ENCODE measurements at regions not wholly inside any gene's neighbourhood (a gene's known extent, or its start where the extent isn't known, plus 50 kb on each side); places are given as distances from the start of the nearest gene placed in this dataset.

- no peak overlapping the region for H3K23ac ChIP-seq (ENCODE audit: low read depth, low read length)
- no peaks in the 10 kb centered on the region for H4K20me1 ChIP-seq (ENCODE audit: insufficient read depth, low read length)
- WGBS, 2 experiments (ENCODE audit: extremely low coverage in 2 of 2, insufficient read length in 1 of 2): no CpG with 5 or more reads among the region's 4 CpGs
- no peak overlapping the region for H3K4me3 ChIP-seq (ENCODE audit: insufficient read depth, low read depth, low read length)
- ATAC-seq (ENCODE audit: low read depth) (no peak), DNase-seq (no peak)
- CTCF ChIA-PET: interaction anchor here (0.6 kb wide), 1 partner anchor 85 kb away, joined by 3 read pairs; no protein-coding TSS in a partner anchor
- no peak overlapping the region for H2BK5ac ChIP-seq (ENCODE audit: low read depth, low read length, poor library complexity, severe bottlenecking)
- no peaks in the 10 kb centered on the region for H3K27me3 ChIP-seq (ENCODE audit: control insufficient read depth, insufficient read depth, low read length)
- no peak overlapping the region for H3K56ac ChIP-seq (ENCODE audit: extremely low read depth, insufficient read depth, low read length)
- BruUV-seq (replicated peaks): no TSS peak
- no peak overlapping the region for H2BK15ac ChIP-seq (ENCODE audit: low read depth, low read length)
- H3K9ac ChIP-seq (ENCODE audit: low read depth, low read length): no peak overlapping the region
- no peak overlapping the region for H2AFZ ChIP-seq (replicated peaks; ENCODE audit: low read length, poor library complexity)
- H3K4me1 ChIP-seq (ENCODE audit: control insufficient read depth, insufficient read depth, low read length): no peaks in the 10 kb centered on the region
- H3K4me2 ChIP-seq (ENCODE audit: low read depth, low read length): no peak overlapping the region
- no peaks in the 10 kb centered on the region for H3K9me1 ChIP-seq (ENCODE audit: insufficient read depth, low read length)
- H3K36me3 ChIP-seq (ENCODE audit: control insufficient read depth, insufficient read depth, low read length): no peaks in the 10 kb centered on the region
- dilution Hi-C loops (cut with HindIII; ENCODE audit: low sequenced_read_pairs, unreplicated experiment): no loop called here
- no peak overlapping the region for H2BK20ac ChIP-seq (ENCODE audit: low read depth, low read length)
- H3K14ac ChIP-seq (replicated peaks; ENCODE audit: low read depth, low read length): no peak overlapping the region
- no peak overlapping the region for H2AK5ac ChIP-seq (ENCODE audit: low read depth, low read length)
- TF ChIP-seq MAZ (IDR thresholded peaks at IDR 0.05; ENCODE audit: borderline replicate concordance, low read depth, low read length): no peak
- TF ChIP-seq RFX5 (IDR thresholded peaks at IDR 0.05; ENCODE audit: low read depth, low read length): no peak
- TF ChIP-seq MXI1 (IDR thresholded peaks at IDR 0.05; ENCODE audit: borderline replicate concordance, low read depth, low read length): no peak
- no peak for TF ChIP-seq CTCF (conservative IDR thresholded peaks at IDR 0.05; ENCODE audit: low read depth, low read length)
- no peak for TF ChIP-seq CHD1 (IDR thresholded peaks at IDR 0.05; ENCODE audit: low read depth, low read length)
- TF ChIP-seq RCOR1 (IDR thresholded peaks at IDR 0.05; ENCODE audit: insufficient replicate concordance, low read length): no peak
- TF ChIP-seq ELK1 (IDR thresholded peaks at IDR 0.05; ENCODE audit: borderline replicate concordance, low read depth, low read length): no peak
- TF ChIP-seq MAFK (IDR thresholded peaks at IDR 0.05; ENCODE audit: low read depth, low read length): no peak
- no peak for TF ChIP-seq POLR2A (IDR thresholded peaks at IDR 0.05; ENCODE audit: low read depth, low read length)
- TF ChIP-seq NFE2L2 (IDR thresholded peaks at IDR 0.05; ENCODE audit: low read depth, low read length): no peak
- no peak for TF ChIP-seq BHLHE40 (IDR thresholded peaks at IDR 0.05; ENCODE audit: low read depth, low read length)
- no peak for TF ChIP-seq SMC3 (IDR thresholded peaks at IDR 0.05; ENCODE audit: low read depth, low read length)
- H3K4ac ChIP-seq (ENCODE audit: low read depth, low read length): no peak overlapping the region
- no peaks in the 10 kb centered on the region for H3K9me3 ChIP-seq (ENCODE audit: control insufficient read depth, insufficient read depth, low read length)
- no peak overlapping the region for H3K18ac ChIP-seq (ENCODE audit: low read depth, low read length)
- H4K8ac ChIP-seq (ENCODE audit: low read depth in 2 of 2, low read length in 2 of 2): no peak overlapping the region
- in situ Hi-C loops (cut with MboI; ENCODE audit: low sequenced_read_pairs): no loop called here
- no peak overlapping the region for H3K27ac ChIP-seq (ENCODE audit: insufficient read depth, low read length)
- H2BK120ac ChIP-seq (ENCODE audit: low read depth, low read length): no peak overlapping the region
- intact Hi-C loops (cut with micrococcal nuclease): no loop called here
- H3K79me1 ChIP-seq (ENCODE audit: low read depth in 1 of 2, low read length in 2 of 2): no peaks in the 10 kb centered on the region
- H2AK9ac ChIP-seq (replicated peaks; ENCODE audit: low read depth, low read length, poor library complexity): no peak overlapping the region
- no peak overlapping the region for H4K91ac ChIP-seq (ENCODE audit: insufficient read depth, low read depth, low read length)
- POLR2A ChIA-PET (ENCODE audit: unreplicated experiment): no interaction called here
- no peak overlapping the region for H4K5ac ChIP-seq (ENCODE audit: low read depth, low read length)
Observed at GRCh38 chr12:13582421-13582820, 385.9 kb downstream of the EMP1 start.

Measured in IMR-90 (cell line).